ENCODE measurements at regions not wholly inside any gene's neighbourhood (a gene's known extent, or its start where the extent isn't known, plus 50 kb on each side); places are given as distances from the start of the nearest gene placed in this dataset.

- Histone ChIP-seq H3K27me3 (replicated peaks in 1 of 4; ENCODE audit: control insufficient read depth in 3 of 4, extremely low read depth in 1 of 4, insufficient read depth in 3 of 4, low read length in 3 of 4) (peaks cover 0 to 4% (median 0%) of the 10 kb centered on the region in 4 experiments; a peak in 1 of 7 replicates), H3K9ac (replicated peaks in 1 of 4; ENCODE audit: extremely low read depth in 1 of 4, low read depth in 3 of 4, low read length in 3 of 4) (no peak overlapping the region), H4K8ac (ENCODE audit: extremely low read depth, insufficient read depth, low read length) (no peak overlapping the region), H2BK120ac (replicated peaks; ENCODE audit: low read depth, low read length) (no peak overlapping the region), H3K79me1 (ENCODE audit: low read depth, low read length) (no peaks in the 10 kb centered on the region), H4K91ac (replicated peaks; ENCODE audit: insufficient read length, low read length) (no peak overlapping the region), H2BK15ac (ENCODE audit: low read length) (no peak overlapping the region), H3K4ac (replicated peaks; ENCODE audit: insufficient read length, low read depth, low read length) (no peak overlapping the region), H3K18ac (ENCODE audit: extremely low read depth, low read length) (no peak overlapping the region), H3K4me2 (ENCODE audit: insufficient read depth in 1 of 2, low read depth in 2 of 2, low read length in 2 of 2) (no peak overlapping the region), H3K23ac (ENCODE audit: insufficient read length) (no peak overlapping the region), H3K4me1 (replicated peaks in 1 of 4; ENCODE audit: control insufficient read depth in 3 of 4, insufficient read depth in 4 of 4, low read length in 3 of 4) (peaks cover 10 to 27% (median 19%) of the 10 kb centered on the region in 4 experiments), H3K14ac (ENCODE audit: insufficient read length) (no peak overlapping the region), H3K79me2 (ENCODE audit: control insufficient read depth in 1 of 2, insufficient read depth in 2 of 2, low read length in 2 of 2) (no peaks in the 10 kb centered on the region), H3K36me3 (ENCODE audit: control insufficient read depth in 2 of 4, insufficient read depth in 4 of 4, low read length in 3 of 4) (no peaks in the 10 kb centered on the region), H3K23me2 (ENCODE audit: low read depth, low read length) (no peaks in the 10 kb centered on the region), H2BK5ac (ENCODE audit: low read depth, low read length) (no peak overlapping the region), H4K5ac (ENCODE audit: insufficient read length, low read depth, low read length) (no peak overlapping the region), H3K9me3 (ENCODE audit: insufficient read depth in 2 of 2, low read depth in 1 of 2, low read length in 1 of 2) (peaks cover 6 to 10% of the 10 kb centered on the region in 2 experiments; a peak in 2 of 4 replicates), H2BK12ac (ENCODE audit: low read depth, low read length) (no peak overlapping the region), H3K27ac (ENCODE audit: low read depth, low read length) (no peak overlapping the region), H3K56ac (replicated peaks; ENCODE audit: insufficient read length, low read depth, low read length) (no peak overlapping the region), H3K4me3 (ENCODE audit: extremely low read depth in 1 of 4, insufficient read depth in 2 of 4, low read depth in 3 of 4, low read length in 4 of 4) (no peak overlapping the region), H4K20me1 (replicated peaks in 1 of 2; ENCODE audit: control insufficient read depth in 1 of 2, insufficient read depth in 2 of 2, low read length in 2 of 2) (no peaks in the 10 kb centered on the region), H2AFZ (ENCODE audit: low read length) (no peak overlapping the region), H2BK20ac (ENCODE audit: low read length) (no peak overlapping the region), H2AK5ac (ENCODE audit: low read depth, low read length) (no peak overlapping the region)
- FAIRE-seq (no peak), DNase-seq (ENCODE audit: low read depth in 1 of 2, low spot score in 2 of 2) (no peak)
- TF ChIP-seq RBBP5 (IDR thresholded peaks at IDR 0.05; ENCODE audit: borderline replicate concordance, low read depth, low read length) (no peak), FOSL1 (IDR thresholded peaks at IDR 0.05; ENCODE audit: insufficient read depth, low read depth, low read length) (no peak), CHD1 (IDR thresholded peaks at IDR 0.05; ENCODE audit: low read depth, low read length) (no peak), SIX5 (IDR thresholded peaks at IDR 0.05; ENCODE audit: low read depth, low read length) (no peak)
- POLR2A ChIA-PET (ENCODE audit: partially characterized antibody): interaction anchor here (1.1 kb wide), 1 partner anchor 8 kb away, joined by 3 read pairs; no protein-coding TSS in a partner anchor
- WGBS, 2 experiments (ENCODE audit: extremely low coverage in 1 of 2, insufficient coverage in 1 of 2, insufficient read length in 1 of 2, insufficient replicate concordance in 2 of 2, low coverage in 1 of 2, low lambda C conversion rate in 2 of 2, missing lambda C conversion rate in 1 of 2): 89% methylated on average over 3 of the region's 3 CpGs; no CpG with 5 or more reads in 1 of the 2 experiments
- CTCF ChIA-PET (ENCODE audit: partially characterized antibody): interaction anchor here (1.6 kb wide), 1 partner anchor 9 kb away, joined by 6 read pairs; no protein-coding TSS in a partner anchor
Observed at GRCh38 chr2:236851187-236851586, 234.5 kb upstream of the COPS8 start.

Measured in H1 (cell line).